GM21515 (cell line): ENCODE measurements at regions not wholly inside any gene's neighbourhood (a gene's known extent, or its start where the extent isn't known, plus 50 kb on each side); places are given as distances from the start of the nearest gene placed in this dataset.
"Not testable (repeated sequence)": the region's sequence is repeated elsewhere in the genome, so short reads cannot be mapped to it uniquely, and the experiment has no call there.

Experiments used
- ATAC-seq: cut with Tn5 transposase; IDR thresholded peaks from one replicate; pipeline ENCODE4 v1.9.1; 2021; ENCODE audit not compliant: unreplicated experiment

GRCh38 chr11:28838741-28839140 lies 730.6 kb downstream of the METTL15 start:
- no peak for ATAC-seq

- ATAC-seq: no peak
These were observed 729.4 kb downstream of the METTL15 start for GRCh38 chr11:28837599-28837998.

- no peak for ATAC-seq
These were observed 728.3 kb downstream of the METTL15 start for GRCh38 chr11:28836285-28837081.

- no peak for ATAC-seq
These were observed 727.6 kb downstream of the METTL15 start for GRCh38 chr11:28835790-28836189.

- no peak for ATAC-seq
These were observed 727.1 kb downstream of the METTL15 start for GRCh38 chr11:28835317-28835716.

GRCh38 chr11:28834877-28835276 lies 726.7 kb downstream of the METTL15 start:
- no peak for ATAC-seq

- no peak for ATAC-seq
These were observed 725.5 kb downstream of the METTL15 start for GRCh38 chr11:28833670-28834069.

GRCh38 chr11:28833169-28833568 lies 725.0 kb downstream of the METTL15 start:
- ATAC-seq: no peak

- no peak for ATAC-seq
These were observed 718.6 kb downstream of the METTL15 start for GRCh38 chr11:28826807-28827206.

- no peak for ATAC-seq
These were observed 714.4 kb downstream of the METTL15 start for GRCh38 chr11:28822576-28822975.

GRCh38 chr11:28820296-28820989 lies 712.3 kb downstream of the METTL15 start:
- no peak for ATAC-seq

- ATAC-seq: no peak
These were observed 711.6 kb downstream of the METTL15 start for GRCh38 chr11:28819741-28820140.

GRCh38 chr11:28815110-28815509 lies 706.9 kb downstream of the METTL15 start:
- no peak for ATAC-seq

GRCh38 chr11:28808771-28809170 lies 700.6 kb downstream of the METTL15 start:
- no peak for ATAC-seq

GRCh38 chr11:28799316-28799715 lies 691.1 kb downstream of the METTL15 start:
- ATAC-seq: no peak

GRCh38 chr11:28798286-28798685 lies 690.1 kb downstream of the METTL15 start:
- no peak for ATAC-seq

GRCh38 chr11:28797536-28797935 lies 689.3 kb downstream of the METTL15 start:
- no peak for ATAC-seq

- ATAC-seq: no peak
These were observed 686.2 kb downstream of the METTL15 start for GRCh38 chr11:28794405-28794804.

GRCh38 chr11:28793282-28793738 lies 685.1 kb downstream of the METTL15 start:
- ATAC-seq: no peak

- no peak for ATAC-seq
These were observed 684.7 kb downstream of the METTL15 start for GRCh38 chr11:28792856-28793255.

- not testable (repeated sequence) for ATAC-seq
These were observed 679.7 kb downstream of the METTL15 start for GRCh38 chr11:28787897-28788296.

- ATAC-seq: no peak
These were observed 668.9 kb downstream of the METTL15 start for GRCh38 chr11:28777126-28777525.
